ENCODE measurements at regions not wholly inside any gene's neighbourhood (a gene's known extent, or its start where the extent isn't known, plus 50 kb on each side); places are given as distances from the start of the nearest gene placed in this dataset.

DNA sequence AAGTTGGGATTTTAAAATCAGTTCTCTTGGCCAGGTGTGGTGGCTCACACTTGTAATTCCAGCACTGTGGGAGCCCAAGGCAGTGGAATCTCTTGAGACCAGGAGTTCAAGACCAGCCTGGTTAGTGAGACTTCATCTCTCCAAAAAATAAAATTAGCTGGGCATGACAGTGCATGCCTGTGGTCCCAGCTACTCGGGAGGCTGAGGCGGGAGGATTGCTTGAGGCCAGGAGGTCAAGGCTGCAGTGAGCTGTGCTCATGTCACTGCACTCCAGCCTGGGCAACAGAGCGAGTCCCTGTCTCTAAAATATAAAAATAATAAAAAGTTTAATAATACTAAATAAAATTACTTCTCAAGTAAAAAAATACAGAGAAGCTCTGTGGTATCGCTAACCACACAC lies 77.5 kb downstream of the FOXA2 start:
- DNase-seq (ENCODE audit: low read depth), result no peak
- TF ChIP-seq, protein P1, sequence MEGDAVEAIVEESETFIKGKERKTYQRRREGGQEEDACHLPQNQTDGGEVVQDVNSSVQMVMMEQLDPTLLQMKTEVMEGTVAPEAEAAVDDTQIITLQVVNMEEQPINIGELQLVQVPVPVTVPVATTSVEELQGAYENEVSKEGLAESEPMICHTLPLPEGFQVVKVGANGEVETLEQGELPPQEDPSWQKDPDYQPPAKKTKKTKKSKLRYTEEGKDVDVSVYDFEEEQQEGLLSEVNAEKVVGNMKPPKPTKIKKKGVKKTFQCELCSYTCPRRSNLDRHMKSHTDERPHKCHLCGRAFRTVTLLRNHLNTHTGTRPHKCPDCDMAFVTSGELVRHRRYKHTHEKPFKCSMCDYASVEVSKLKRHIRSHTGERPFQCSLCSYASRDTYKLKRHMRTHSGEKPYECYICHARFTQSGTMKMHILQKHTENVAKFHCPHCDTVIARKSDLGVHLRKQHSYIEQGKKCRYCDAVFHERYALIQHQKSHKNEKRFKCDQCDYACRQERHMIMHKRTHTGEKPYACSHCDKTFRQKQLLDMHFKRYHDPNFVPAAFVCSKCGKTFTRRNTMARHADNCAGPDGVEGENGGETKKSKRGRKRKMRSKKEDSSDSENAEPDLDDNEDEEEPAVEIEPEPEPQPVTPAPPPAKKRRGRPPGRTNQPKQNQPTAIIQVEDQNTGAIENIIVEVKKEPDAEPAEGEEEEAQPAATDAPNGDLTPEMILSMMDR (IDR thresholded peaks at IDR 0.05; ENCODE audit: control insufficient read depth, insufficient read depth, low read depth, low read length, missing control alignments), result no peak
- H3K4me3 ChIP-seq (ENCODE audit: control insufficient read depth, low read depth, low read length), result no peak overlapping the region

DNA sequence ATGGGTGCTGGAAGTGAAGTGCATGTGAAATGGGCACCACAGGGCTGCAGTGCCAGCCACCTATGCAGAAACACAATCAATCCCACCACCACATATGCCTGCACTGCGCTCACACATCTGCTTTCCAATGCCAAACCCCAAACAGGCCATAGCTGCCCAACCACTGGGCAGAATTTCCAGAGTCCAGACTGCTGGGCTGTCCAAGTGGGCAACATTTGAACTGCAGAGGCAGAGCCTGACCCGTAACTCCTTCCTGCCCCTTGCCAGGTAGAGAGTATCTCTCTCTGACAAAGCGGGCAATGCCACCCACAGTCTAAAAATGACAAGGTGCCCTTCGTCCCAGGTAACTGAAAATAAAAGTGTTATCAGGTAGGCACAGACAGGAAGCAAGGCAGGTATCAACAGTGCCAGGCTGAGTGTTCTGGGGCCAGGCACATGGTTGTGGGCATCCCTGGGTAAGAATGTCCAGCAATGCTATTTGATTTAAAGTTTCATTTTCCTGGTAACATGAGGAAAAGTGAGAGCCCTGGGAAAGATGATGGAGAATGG lies 79.5 kb downstream of the FOXA2 start:
- TF ChIP-seq, protein P1 (IDR thresholded peaks at IDR 0.05; ENCODE audit: control insufficient read depth, insufficient read depth, low read depth, low read length, missing control alignments), result no peak
- no peak for DNase-seq (ENCODE audit: low read depth)
- H3K4me3 ChIP-seq (ENCODE audit: control insufficient read depth, low read depth, low read length), result no peak overlapping the region

DNA sequence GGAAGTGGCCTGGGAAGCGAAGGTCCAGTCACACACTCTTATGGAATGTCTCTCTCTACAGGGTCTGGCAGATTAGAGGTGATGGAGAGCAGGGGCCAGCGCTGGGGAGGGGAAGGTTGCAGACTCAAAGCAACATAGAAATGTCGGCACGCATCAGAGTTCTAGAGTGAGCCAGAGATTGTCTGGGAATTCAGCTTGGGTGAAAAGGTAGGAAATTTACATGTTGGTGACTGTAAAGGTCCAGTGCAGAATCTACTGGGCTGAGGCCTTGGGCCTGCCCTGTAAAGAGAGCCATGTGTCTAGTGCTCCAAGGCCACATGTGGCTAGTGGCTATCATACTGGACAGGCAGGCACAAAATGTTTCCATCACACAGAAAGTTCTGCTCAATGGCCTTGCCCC lies 80.8 kb downstream of the FOXA2 start:
- TF ChIP-seq, protein P1 (IDR thresholded peaks at IDR 0.05; ENCODE audit: control insufficient read depth, insufficient read depth, low read depth, low read length, missing control alignments), result no peak
- no peak overlapping the region for H3K4me3 ChIP-seq (ENCODE audit: control insufficient read depth, low read depth, low read length)
- no peak for DNase-seq (ENCODE audit: low read depth)

DNA sequence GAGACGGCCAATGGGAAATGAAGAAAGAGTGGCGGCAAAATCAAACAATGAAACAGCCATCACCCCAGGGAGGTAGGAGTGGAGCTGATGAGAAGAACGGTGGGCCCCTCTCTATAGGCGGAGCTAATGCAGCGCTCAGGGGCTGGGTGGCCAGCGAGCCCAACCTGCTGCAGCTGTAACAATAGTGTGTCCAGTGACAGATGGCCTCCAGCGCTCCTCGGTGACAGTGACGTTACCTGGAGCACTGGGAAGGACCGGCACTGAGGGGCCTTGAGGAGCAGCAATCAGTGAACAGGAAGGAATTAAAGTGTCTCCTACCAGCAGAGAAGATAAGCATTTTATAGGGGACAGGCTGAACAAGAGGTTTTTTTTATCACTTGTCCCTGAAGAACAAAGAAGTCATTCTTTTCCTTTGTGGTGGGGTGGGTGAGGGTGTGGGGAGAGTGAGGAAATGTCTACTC lies 81.6 kb downstream of the FOXA2 start:
- no peak for DNase-seq (ENCODE audit: low read depth)
- TF ChIP-seq, protein P1 (IDR thresholded peaks at IDR 0.05; ENCODE audit: control insufficient read depth, insufficient read depth, low read depth, low read length, missing control alignments), result no peak
- no peak overlapping the region for H3K4me3 ChIP-seq (ENCODE audit: control insufficient read depth, low read depth, low read length)

GRCh38 chr20:22501566-22502344 lies 82.6 kb downstream of the FOXA2 start:
- no peak overlapping the region for H3K4me3 ChIP-seq (ENCODE audit: control insufficient read depth, low read depth, low read length)
- TF ChIP-seq, protein P1 (IDR thresholded peaks at IDR 0.05; ENCODE audit: control insufficient read depth, insufficient read depth, low read depth, low read length, missing control alignments), result no peak
- DNase-seq (ENCODE audit: low read depth), result no peak

DNA sequence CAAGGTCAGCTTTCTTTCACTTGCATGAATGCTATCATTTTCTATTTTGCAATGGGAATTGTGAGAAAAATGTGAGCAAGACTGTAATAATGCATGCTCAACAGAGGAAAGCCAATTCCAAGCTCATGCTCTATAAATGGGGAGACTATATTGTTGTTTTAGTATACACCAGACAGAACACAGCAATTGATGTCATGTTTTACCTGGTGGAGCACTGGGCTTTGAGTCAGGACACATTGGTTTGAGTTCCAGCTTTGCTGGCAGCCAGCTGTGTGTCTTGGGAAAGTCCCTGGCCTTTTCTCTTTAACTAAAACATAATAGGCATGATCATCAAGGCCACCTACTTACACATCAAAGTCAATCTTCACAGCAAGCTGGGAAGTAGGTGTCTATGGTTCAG lies 83.3 kb downstream of the FOXA2 start:
- H3K4me3 ChIP-seq (ENCODE audit: control insufficient read depth, low read depth, low read length), result no peak overlapping the region
- no peak for DNase-seq (ENCODE audit: low read depth)
- TF ChIP-seq, protein P1 (IDR thresholded peaks at IDR 0.05; ENCODE audit: control insufficient read depth, insufficient read depth, low read depth, low read length, missing control alignments), result no peak
